Mucosa of descending colon (tissue), 3 donors: ENCODE measurements at regions not wholly inside any gene's neighbourhood (a gene's known extent, or its start where the extent isn't known, plus 50 kb on each side); places are given as distances from the start of the nearest gene placed in this dataset.

Experiments
- ATAC-seq: fragments of 200-7000 bp; cut with Tn5 transposase; one replicate; pipeline ENCODE4 v1.9.1; 2020; ENCODE audit warnings: mild to moderate bottlenecking, moderate library complexity
- DNase-seq, 3 donors: peaks; one replicate each; pipeline ENCODE4 v3.0.0-alpha.2; 2020
- H3K36me3 ChIP-seq: fragments of 200-600 bp; one replicate; pipeline ENCODE4 v1.8.0; 2021; ENCODE audit warnings: low read depth, mild to moderate bottlenecking
- H3K4me1 ChIP-seq: fragments of 200-600 bp; one replicate; pipeline ENCODE4 v1.8.0; 2021; ENCODE audit warnings: low read depth, mild to moderate bottlenecking
- H3K4me3 ChIP-seq: fragments of 200-600 bp; one replicate; pipeline ENCODE4 v1.8.0; 2021; ENCODE audit warnings: mild to moderate bottlenecking
- H3K9me3 ChIP-seq: fragments of 200-600 bp; one replicate; pipeline ENCODE4 v1.8.0; 2021; ENCODE audit warnings: mild to moderate bottlenecking
- intact Hi-C, 2 donors: fragments of 100-400 bp; cut with DNase I in 1 of 2; cut with micrococcal nuclease in 1 of 2; formaldehyde crosslinking; loops; one replicate each; pipeline versions ENCODE4 v1.11.0 to v1.11.1; 2022; cut with DNase I, micrococcal nuclease
- TF ChIP-seq, protein P1 (sequence below): fragments of 200-600 bp; IDR thresholded peaks from one replicate; pipeline ENCODE4 v1.8.0; 2022; ENCODE audit warnings: antibody characterized with exemption, mild to moderate bottlenecking
- donor health status: DM: no; HTN: no; CAD: no; lungs with moderate emphysema.
- donor health status: DM: no; HTN: no; CAD: no.
- donor health status: DM: no; HTN: yes; CAD: no.

DNA sequence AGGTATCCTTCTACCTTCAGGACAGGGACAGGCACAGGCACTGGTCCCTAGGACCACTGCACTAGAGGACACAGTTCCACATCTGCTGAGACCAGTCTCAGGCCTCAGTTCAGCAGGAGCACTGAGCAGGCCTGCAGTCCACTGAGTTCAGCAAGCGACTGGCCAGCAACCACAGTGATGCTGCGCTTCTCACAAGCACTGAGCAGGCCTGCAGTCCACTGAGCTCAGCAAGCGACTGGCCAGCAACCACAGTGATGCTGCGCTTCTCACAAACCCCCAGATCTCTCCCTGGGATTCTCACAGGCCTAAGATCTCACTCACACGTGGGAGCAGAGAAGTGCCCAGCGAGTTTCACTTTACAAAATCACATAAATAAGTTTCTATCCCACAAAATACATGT is 140.6 kb downstream of the IRS2 start:
- no peak for DNase-seq
- Histone ChIP-seq H3K36me3 (no peaks in the 10 kb centered on the region), H3K9me3 (peaks cover 6% of the 10 kb centered on the region), H3K4me1 (no peaks in the 10 kb centered on the region), H3K4me3 (no peak overlapping the region)
- TF ChIP-seq, protein P1, sequence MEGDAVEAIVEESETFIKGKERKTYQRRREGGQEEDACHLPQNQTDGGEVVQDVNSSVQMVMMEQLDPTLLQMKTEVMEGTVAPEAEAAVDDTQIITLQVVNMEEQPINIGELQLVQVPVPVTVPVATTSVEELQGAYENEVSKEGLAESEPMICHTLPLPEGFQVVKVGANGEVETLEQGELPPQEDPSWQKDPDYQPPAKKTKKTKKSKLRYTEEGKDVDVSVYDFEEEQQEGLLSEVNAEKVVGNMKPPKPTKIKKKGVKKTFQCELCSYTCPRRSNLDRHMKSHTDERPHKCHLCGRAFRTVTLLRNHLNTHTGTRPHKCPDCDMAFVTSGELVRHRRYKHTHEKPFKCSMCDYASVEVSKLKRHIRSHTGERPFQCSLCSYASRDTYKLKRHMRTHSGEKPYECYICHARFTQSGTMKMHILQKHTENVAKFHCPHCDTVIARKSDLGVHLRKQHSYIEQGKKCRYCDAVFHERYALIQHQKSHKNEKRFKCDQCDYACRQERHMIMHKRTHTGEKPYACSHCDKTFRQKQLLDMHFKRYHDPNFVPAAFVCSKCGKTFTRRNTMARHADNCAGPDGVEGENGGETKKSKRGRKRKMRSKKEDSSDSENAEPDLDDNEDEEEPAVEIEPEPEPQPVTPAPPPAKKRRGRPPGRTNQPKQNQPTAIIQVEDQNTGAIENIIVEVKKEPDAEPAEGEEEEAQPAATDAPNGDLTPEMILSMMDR: no peak
- intact Hi-C loops: no loop called here
- ATAC-seq: peak; percentile 18

DNA sequence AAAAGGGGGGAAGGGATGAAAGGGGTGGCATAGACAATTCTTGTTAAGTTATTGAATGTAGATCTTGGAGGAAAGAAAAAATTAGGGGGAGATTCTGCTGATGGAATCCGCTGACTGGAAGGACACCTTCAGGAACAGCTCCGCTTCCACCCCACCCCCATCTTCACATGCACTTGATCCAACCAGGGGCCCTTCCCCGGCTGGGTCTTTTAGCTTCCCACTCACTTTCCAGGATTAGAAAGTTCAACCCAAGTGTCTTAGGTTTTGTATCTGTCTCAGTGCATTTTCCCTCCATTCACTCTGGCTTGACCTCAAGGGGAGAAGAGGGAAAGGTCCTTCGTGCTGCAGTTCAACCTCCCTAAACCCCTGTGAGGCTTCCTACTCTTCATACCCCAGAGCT is 141.4 kb downstream of the IRS2 start:
- TF ChIP-seq, protein P1: no peak
- DNase-seq (no peak), ATAC-seq (no peak)
- Histone ChIP-seq H3K36me3 (no peaks in the 10 kb centered on the region), H3K4me1 (no peaks in the 10 kb centered on the region), H3K9me3 (peaks cover 9% of the 10 kb centered on the region), H3K4me3 (no peak overlapping the region)
- intact Hi-C loops: no loop called here

GRCh38 chr13:109644069-109644750 is 142.2 kb downstream of the IRS2 start:
- TF ChIP-seq, protein P1: no peak
- intact Hi-C loops: no loop called here
- Histone ChIP-seq H3K9me3 (peaks cover 9% of the 10 kb centered on the region), H3K4me3 (no peak overlapping the region), H3K4me1 (no peaks in the 10 kb centered on the region), H3K36me3 (no peaks in the 10 kb centered on the region)
- ATAC-seq: peak; percentile 16
- no peak for DNase-seq

DNA sequence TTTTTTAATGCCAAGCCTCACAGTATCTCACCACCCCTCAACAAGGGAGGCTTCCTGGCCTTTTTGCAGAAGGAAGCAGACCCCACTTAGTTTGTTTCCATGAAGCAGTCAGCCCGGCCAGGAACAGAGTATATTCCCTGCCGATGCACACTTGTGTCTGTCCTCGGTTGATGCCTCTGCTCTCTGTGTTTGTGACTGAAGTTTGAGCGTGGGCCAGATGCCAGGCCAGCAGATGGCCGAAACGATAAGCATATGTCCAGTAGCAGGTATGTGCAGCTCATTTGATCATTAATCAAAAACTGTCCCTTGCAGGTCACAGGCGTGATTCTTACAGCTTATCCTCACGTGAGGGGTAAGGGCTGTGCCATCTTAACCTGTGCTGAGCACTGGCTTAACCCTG is 144.0 kb downstream of the IRS2 start:
- Histone ChIP-seq H3K36me3 (no peaks in the 10 kb centered on the region), H3K9me3 (peaks cover 9% of the 10 kb centered on the region), H3K4me3 (no peak overlapping the region), H3K4me1 (no peaks in the 10 kb centered on the region)
- intact Hi-C loops: no loop called here
- no peak for ATAC-seq
- TF ChIP-seq, protein P1: no peak
- DNase-seq: no peak

DNA sequence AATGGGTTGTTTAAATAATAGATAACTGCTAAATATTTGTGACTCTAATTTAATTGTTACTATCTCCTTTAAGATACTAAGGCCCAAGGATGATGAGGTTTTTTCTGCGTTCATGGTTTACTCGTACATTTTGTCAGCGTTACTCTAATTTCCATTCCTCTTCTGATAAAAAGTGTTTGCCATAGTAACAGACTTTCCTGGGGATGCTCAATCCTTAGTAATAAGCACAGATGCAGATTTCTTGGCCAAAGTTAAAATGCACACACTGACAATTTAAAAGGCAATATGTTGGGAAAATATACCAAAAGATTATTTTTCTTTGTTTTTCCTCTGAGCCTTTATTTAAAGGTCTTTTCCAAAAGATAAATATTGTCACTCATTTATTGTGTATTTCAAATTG is 149.6 kb downstream of the IRS2 start:
- ATAC-seq: no peak
- TF ChIP-seq, protein P1: no peak
- intact Hi-C loops: no loop called here

GRCh38 chr13:109631069-109631468 is 155.3 kb downstream of the IRS2 start:
- Histone ChIP-seq H3K9me3 (no peaks in the 10 kb centered on the region), H3K36me3 (no peaks in the 10 kb centered on the region), H3K4me3 (no peak overlapping the region), H3K4me1 (no peaks in the 10 kb centered on the region)
- DNase-seq (no peak), ATAC-seq (no peak)
- TF ChIP-seq, protein P1: no peak
- intact Hi-C loops: no loop called here

More for the DNA sequence above, 149.6 kb downstream of the IRS2 start:
- H3K4me1 ChIP-seq: no peaks in the 10 kb centered on the region
- H3K36me3 ChIP-seq: no peaks in the 10 kb centered on the region
- no peak for DNase-seq
- no peak overlapping the region for H3K4me3 ChIP-seq
- H3K9me3 ChIP-seq: peaks cover 9% of the 10 kb centered on the region
